ENCODE measurements at regions not wholly inside any gene's neighbourhood (a gene's known extent, or its start where the extent isn't known, plus 50 kb on each side); places are given as distances from the start of the nearest gene placed in this dataset.
"Not testable (repeated sequence)": the region's sequence is repeated elsewhere in the genome, so short reads cannot be mapped to it uniquely, and the experiment has no call there.

GRCh38 chr6:85062884-85063283 is 298.5 kb upstream of the TBX18 start:
- H3K27ac ChIP-seq (ENCODE audit: insufficient read depth in 1 of 2, low read depth in 1 of 2, low read length in 2 of 2, poor library complexity in 1 of 2, severe bottlenecking in 2 of 2) = no peak overlapping the region
- no peaks in the 10 kb centered on the region for H3K9me3 ChIP-seq (ENCODE audit: control extremely low read depth in 1 of 5, control insufficient read depth in 4 of 5, insufficient read depth in 2 of 5, low read depth in 1 of 5, low read length in 4 of 5)
- no peaks in the 10 kb centered on the region for H3K4me1 ChIP-seq (ENCODE audit: control extremely low read depth in 1 of 4, control insufficient read depth in 4 of 4, insufficient read depth in 4 of 4, low read length in 3 of 4)
- ChIA-PET POLR2A (no interaction called here), CTCF (no interaction called here)
- H3K27me3 ChIP-seq (replicated peaks in 2 of 5; ENCODE audit: control insufficient read depth in 4 of 5, insufficient read depth in 5 of 5, low read length in 4 of 5) = peaks cover 0 to 2% (median 0%) of the 10 kb centered on the region in 5 experiments
- no peak overlapping the region for H3K4me3 ChIP-seq (ENCODE audit: control insufficient read depth in 1 of 7, extremely low read depth in 1 of 7, insufficient read depth in 4 of 7, low read depth in 2 of 7, low read length in 6 of 7)
- WGBS (ENCODE audit: insufficient coverage) = 85% methylated on average over 2 of the region's 2 CpGs
- DNase-seq = no peak
- H3K36me3 ChIP-seq (ENCODE audit: control insufficient read depth in 4 of 4, insufficient read depth in 4 of 4, low read length in 3 of 4) = no peaks in the 10 kb centered on the region

DNA sequence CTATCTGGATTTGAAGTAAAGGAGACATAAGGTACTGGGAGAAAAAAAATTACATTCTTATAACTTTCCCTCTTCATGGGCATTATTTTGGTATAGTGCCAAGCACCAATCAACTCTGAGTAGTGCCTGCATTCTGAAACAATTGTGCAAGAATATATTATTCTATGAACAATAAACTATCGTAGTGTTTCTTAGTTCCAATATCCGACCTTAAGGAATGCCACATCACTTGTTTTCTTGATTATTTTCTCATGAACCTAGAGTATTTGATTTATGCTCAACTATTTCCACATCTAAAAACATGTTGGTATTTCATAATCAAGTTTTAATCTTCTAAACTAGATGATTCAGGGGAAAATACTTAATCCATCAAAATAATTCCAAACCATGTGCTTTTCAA is 294.4 kb upstream of the TBX18 start:
- no peak overlapping the region for H3K4me3 ChIP-seq (ENCODE audit: control insufficient read depth in 1 of 7, extremely low read depth in 1 of 7, insufficient read depth in 4 of 7, low read depth in 2 of 7, low read length in 6 of 7)
- no CpG with 5 or more reads among the region's 2 CpGs for WGBS (ENCODE audit: insufficient coverage)
- H3K9me3 ChIP-seq (ENCODE audit: control extremely low read depth in 1 of 5, control insufficient read depth in 4 of 5, insufficient read depth in 2 of 5, low read depth in 1 of 5, low read length in 4 of 5) = no peaks in the 10 kb centered on the region
- peaks cover 0 to 2% (median 0%) of the 10 kb centered on the region in 5 experiments for H3K27me3 ChIP-seq (replicated peaks in 2 of 5; ENCODE audit: control insufficient read depth in 4 of 5, insufficient read depth in 5 of 5, low read length in 4 of 5)
- CTCF ChIA-PET = interaction anchor here (0.9 kb wide), 1 partner anchor 21 kb away, joined by 3 read pairs; no protein-coding TSS in a partner anchor
- no peak overlapping the region for H3K27ac ChIP-seq (ENCODE audit: insufficient read depth in 1 of 2, low read depth in 1 of 2, low read length in 2 of 2, poor library complexity in 1 of 2, severe bottlenecking in 2 of 2)
- no peaks in the 10 kb centered on the region for H3K36me3 ChIP-seq (ENCODE audit: control insufficient read depth in 4 of 4, insufficient read depth in 4 of 4, low read length in 3 of 4)
- POLR2A ChIA-PET = no interaction called here
- no peaks in the 10 kb centered on the region for H3K4me1 ChIP-seq (ENCODE audit: control extremely low read depth in 1 of 4, control insufficient read depth in 4 of 4, insufficient read depth in 4 of 4, low read length in 3 of 4)
- DNase-seq = no peak

DNA sequence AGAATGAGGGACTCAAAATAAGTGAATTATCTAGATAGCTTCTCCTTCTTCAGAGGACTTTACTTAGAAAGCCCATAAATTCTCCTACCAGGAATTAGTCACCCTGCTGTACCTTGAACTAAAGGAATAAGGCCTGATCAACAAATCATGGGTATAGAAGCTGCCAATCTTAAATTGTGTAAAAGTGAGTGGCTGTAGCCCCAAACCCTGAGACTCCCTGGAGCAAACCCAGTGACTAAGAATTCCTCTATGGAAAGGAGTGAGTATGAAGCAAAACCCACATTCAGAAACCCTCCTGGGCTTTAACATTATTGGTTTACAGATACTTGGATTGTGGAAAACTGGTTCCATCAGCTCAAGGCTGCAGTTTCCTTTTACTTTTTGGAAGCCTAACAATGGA is 285.8 kb upstream of the TBX18 start:
- ChIA-PET POLR2A (interaction anchor here (0.6 kb wide), 1 partner anchor 1404 kb away, joined by 4 read pairs; no protein-coding TSS in a partner anchor), CTCF (no interaction called here)

GRCh38 chr6:85049282-85049681 is 284.9 kb upstream of the TBX18 start:
- Histone ChIP-seq H3K36me3 (ENCODE audit: control insufficient read depth in 4 of 4, insufficient read depth in 4 of 4, low read length in 3 of 4) (no peaks in the 10 kb centered on the region), H3K27ac (ENCODE audit: insufficient read depth in 1 of 2, low read depth in 1 of 2, low read length in 2 of 2, poor library complexity in 1 of 2, severe bottlenecking in 2 of 2) (no peak overlapping the region), H3K4me3 (ENCODE audit: control insufficient read depth in 1 of 7, extremely low read depth in 1 of 7, insufficient read depth in 4 of 7, low read depth in 2 of 7, low read length in 6 of 7) (no peak overlapping the region), H3K27me3 (replicated peaks in 2 of 5; ENCODE audit: control insufficient read depth in 4 of 5, insufficient read depth in 5 of 5, low read length in 4 of 5) (no peaks in the 10 kb centered on the region), H3K4me1 (ENCODE audit: control extremely low read depth in 1 of 4, control insufficient read depth in 4 of 4, insufficient read depth in 4 of 4, low read length in 3 of 4) (no peaks in the 10 kb centered on the region), H3K9me3 (ENCODE audit: control extremely low read depth in 1 of 5, control insufficient read depth in 4 of 5, insufficient read depth in 2 of 5, low read depth in 1 of 5, low read length in 4 of 5) (no peaks in the 10 kb centered on the region)
- DNase-seq = no peak
- whole genome bisulfite sequencing (ENCODE audit: insufficient coverage) = 100% methylated on average over 2 of the region's 2 CpGs
- CTCF ChIA-PET = no interaction called here
- POLR2A ChIA-PET = no interaction called here

More for the DNA sequence above, 285.8 kb upstream of the TBX18 start:
- Histone ChIP-seq H3K36me3 (ENCODE audit: control insufficient read depth in 4 of 4, insufficient read depth in 4 of 4, low read length in 3 of 4) (no peaks in the 10 kb centered on the region), H3K27ac (ENCODE audit: insufficient read depth in 1 of 2, low read depth in 1 of 2, low read length in 2 of 2, poor library complexity in 1 of 2, severe bottlenecking in 2 of 2) (no peak overlapping the region), H3K27me3 (replicated peaks in 2 of 5; ENCODE audit: control insufficient read depth in 4 of 5, insufficient read depth in 5 of 5, low read length in 4 of 5) (no peaks in the 10 kb centered on the region), H3K9me3 (ENCODE audit: control extremely low read depth in 1 of 5, control insufficient read depth in 4 of 5, insufficient read depth in 2 of 5, low read depth in 1 of 5, low read length in 4 of 5) (no peaks in the 10 kb centered on the region), H3K4me1 (ENCODE audit: control extremely low read depth in 1 of 4, control insufficient read depth in 4 of 4, insufficient read depth in 4 of 4, low read length in 3 of 4) (no peaks in the 10 kb centered on the region), H3K4me3 (ENCODE audit: control insufficient read depth in 1 of 7, extremely low read depth in 1 of 7, insufficient read depth in 4 of 7, low read depth in 2 of 7, low read length in 6 of 7) (no peak overlapping the region)
- no peak for DNase-seq

GRCh38 chr6:85047818-85048217 is 283.4 kb upstream of the TBX18 start:
- POLR2A ChIA-PET = no interaction called here
- no peaks in the 10 kb centered on the region for H3K27me3 ChIP-seq (replicated peaks in 2 of 5; ENCODE audit: control insufficient read depth in 4 of 5, insufficient read depth in 5 of 5, low read length in 4 of 5)
- DNase-seq = no peak
- no peaks in the 10 kb centered on the region for H3K9me3 ChIP-seq (ENCODE audit: control extremely low read depth in 1 of 5, control insufficient read depth in 4 of 5, insufficient read depth in 2 of 5, low read depth in 1 of 5, low read length in 4 of 5)
- CTCF ChIA-PET = no interaction called here
- no peaks in the 10 kb centered on the region for H3K4me1 ChIP-seq (ENCODE audit: control extremely low read depth in 1 of 4, control insufficient read depth in 4 of 4, insufficient read depth in 4 of 4, low read length in 3 of 4)
- H3K4me3 ChIP-seq (ENCODE audit: control insufficient read depth in 1 of 7, extremely low read depth in 1 of 7, insufficient read depth in 4 of 7, low read depth in 2 of 7, low read length in 6 of 7) = no peak overlapping the region
- no peaks in the 10 kb centered on the region for H3K36me3 ChIP-seq (ENCODE audit: control insufficient read depth in 4 of 4, insufficient read depth in 4 of 4, low read length in 3 of 4)
- 100% methylated on average over 1 of the region's 2 CpGs for WGBS (ENCODE audit: insufficient coverage)
- no peak overlapping the region for H3K27ac ChIP-seq (ENCODE audit: insufficient read depth in 1 of 2, low read depth in 1 of 2, low read length in 2 of 2, poor library complexity in 1 of 2, severe bottlenecking in 2 of 2)

- no CpG with 5 or more reads among the region's 1 CpG for WGBS (ENCODE audit: insufficient coverage)
- H3K27ac ChIP-seq (ENCODE audit: insufficient read depth in 1 of 2, low read depth in 1 of 2, low read length in 2 of 2, poor library complexity in 1 of 2, severe bottlenecking in 2 of 2); CTCF ChIA-PET; H3K4me1 ChIP-seq (ENCODE audit: control extremely low read depth in 1 of 4, control insufficient read depth in 4 of 4, insufficient read depth in 4 of 4, low read length in 3 of 4); H3K36me3 ChIP-seq (ENCODE audit: control insufficient read depth in 4 of 4, insufficient read depth in 4 of 4, low read length in 3 of 4); H3K27me3 ChIP-seq (replicated peaks in 2 of 5; ENCODE audit: control insufficient read depth in 4 of 5, insufficient read depth in 5 of 5, low read length in 4 of 5); POLR2A ChIA-PET; H3K4me3 ChIP-seq (ENCODE audit: control insufficient read depth in 1 of 7, extremely low read depth in 1 of 7, insufficient read depth in 4 of 7, low read depth in 2 of 7, low read length in 6 of 7); DNase-seq; H3K9me3 ChIP-seq (ENCODE audit: control extremely low read depth in 1 of 5, control insufficient read depth in 4 of 5, insufficient read depth in 2 of 5, low read depth in 1 of 5, low read length in 4 of 5): not testable (repeated sequence)
Observed at GRCh38 chr6:85045767-85046166, 281.4 kb upstream of the TBX18 start.

DNA sequence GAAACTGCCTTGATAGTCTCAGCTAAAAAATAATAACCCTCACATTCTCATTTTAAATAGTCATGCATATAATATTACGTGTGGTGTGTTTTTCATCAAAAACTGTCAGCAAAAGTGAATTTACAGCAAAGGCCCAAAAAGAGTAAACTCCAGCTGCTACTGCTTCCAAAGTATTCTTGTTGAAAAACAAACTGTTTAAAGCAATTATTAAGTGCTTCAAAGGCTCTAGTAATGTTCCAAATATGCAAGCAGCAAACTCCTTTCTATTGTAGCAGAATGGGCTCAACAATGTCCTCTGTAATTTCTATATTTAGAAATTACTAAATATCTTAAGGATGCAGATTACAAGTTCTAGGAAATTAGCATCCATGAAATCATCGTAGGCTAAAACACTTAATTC is 280.0 kb upstream of the TBX18 start:
- ChIA-PET CTCF (no interaction called here), POLR2A (no interaction called here)
- Histone ChIP-seq H3K4me3 (ENCODE audit: control insufficient read depth in 1 of 7, extremely low read depth in 1 of 7, insufficient read depth in 4 of 7, low read depth in 2 of 7, low read length in 6 of 7) (no peak overlapping the region), H3K27ac (ENCODE audit: insufficient read depth in 1 of 2, low read depth in 1 of 2, low read length in 2 of 2, poor library complexity in 1 of 2, severe bottlenecking in 2 of 2) (no peak overlapping the region), H3K4me1 (ENCODE audit: control extremely low read depth in 1 of 4, control insufficient read depth in 4 of 4, insufficient read depth in 4 of 4, low read length in 3 of 4) (no peaks in the 10 kb centered on the region), H3K9me3 (ENCODE audit: control extremely low read depth in 1 of 5, control insufficient read depth in 4 of 5, insufficient read depth in 2 of 5, low read depth in 1 of 5, low read length in 4 of 5) (no peaks in the 10 kb centered on the region), H3K36me3 (ENCODE audit: control insufficient read depth in 4 of 4, insufficient read depth in 4 of 4, low read length in 3 of 4) (no peaks in the 10 kb centered on the region), H3K27me3 (replicated peaks in 2 of 5; ENCODE audit: control insufficient read depth in 4 of 5, insufficient read depth in 5 of 5, low read length in 4 of 5) (no peaks in the 10 kb centered on the region)
- no peak for DNase-seq
- no CpG with 5 or more reads among the region's 2 CpGs for WGBS (ENCODE audit: insufficient coverage)

DNA sequence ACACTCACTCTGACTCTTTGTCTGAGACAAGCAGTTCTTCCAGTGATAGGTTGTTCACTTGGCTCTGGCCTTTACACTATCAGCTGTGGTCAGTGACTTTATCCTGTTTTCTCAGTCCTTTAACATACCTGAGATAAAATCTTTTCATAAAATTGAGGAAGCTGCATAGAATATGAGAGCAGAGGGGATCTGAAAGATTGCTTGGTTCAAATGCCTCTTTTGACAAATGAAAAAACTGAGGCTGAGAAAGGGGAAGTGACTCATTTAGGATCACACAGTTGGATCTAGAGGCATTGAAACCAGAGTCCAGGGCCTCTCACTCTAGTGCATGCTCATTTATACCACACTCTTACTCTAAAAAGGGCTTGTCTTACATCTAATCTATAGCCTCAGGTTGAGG is 277.0 kb upstream of the TBX18 start:
- H3K36me3 ChIP-seq (ENCODE audit: control insufficient read depth in 4 of 4, insufficient read depth in 4 of 4, low read length in 3 of 4) = no peaks in the 10 kb centered on the region
- no peak overlapping the region for H3K27ac ChIP-seq (ENCODE audit: insufficient read depth in 1 of 2, low read depth in 1 of 2, low read length in 2 of 2, poor library complexity in 1 of 2, severe bottlenecking in 2 of 2)
- H3K9me3 ChIP-seq (ENCODE audit: control extremely low read depth in 1 of 5, control insufficient read depth in 4 of 5, insufficient read depth in 2 of 5, low read depth in 1 of 5, low read length in 4 of 5) = no peaks in the 10 kb centered on the region
- H3K4me1 ChIP-seq (ENCODE audit: control extremely low read depth in 1 of 4, control insufficient read depth in 4 of 4, insufficient read depth in 4 of 4, low read length in 3 of 4) = no peaks in the 10 kb centered on the region
- no peak overlapping the region for H3K4me3 ChIP-seq (ENCODE audit: control insufficient read depth in 1 of 7, extremely low read depth in 1 of 7, insufficient read depth in 4 of 7, low read depth in 2 of 7, low read length in 6 of 7)
- POLR2A ChIA-PET = no interaction called here
- CTCF ChIA-PET = no interaction called here
- DNase-seq = no peak
- no peaks in the 10 kb centered on the region for H3K27me3 ChIP-seq (replicated peaks in 2 of 5; ENCODE audit: control insufficient read depth in 4 of 5, insufficient read depth in 5 of 5, low read length in 4 of 5)

Data from common myeloid progenitor, CD34-positive (primary cell).